ENCODE measurements at regions not wholly inside any gene's neighbourhood (a gene's known extent, or its start where the extent isn't known, plus 50 kb on each side); places are given as distances from the start of the nearest gene placed in this dataset.

GRCh38 chr10:131710142-131710861 lies 190.5 kb upstream of the PPP2R2D start:
- no peak for DNase-seq (ENCODE audit: low spot score)

GRCh38 chr10:131722121-131722520 lies 178.7 kb upstream of the PPP2R2D start:
- no peak for DNase-seq (ENCODE audit: low spot score)

- DNase-seq (ENCODE audit: low spot score), result no peak
Measured at GRCh38 chr10:131722525-131723264, 178.1 kb upstream of the PPP2R2D start.

- DNase-seq (ENCODE audit: low spot score), result no peak
Measured at GRCh38 chr10:131723297-131724168, 177.3 kb upstream of the PPP2R2D start.

- DNase-seq (ENCODE audit: low spot score), result no peak
Measured at GRCh38 chr10:131724169-131724545, 176.7 kb upstream of the PPP2R2D start.

GRCh38 chr10:131724891-131725580 lies 175.8 kb upstream of the PPP2R2D start:
- no peak for DNase-seq (ENCODE audit: low spot score)

GRCh38 chr10:131725581-131726069 lies 175.2 kb upstream of the PPP2R2D start:
- DNase-seq (ENCODE audit: low spot score), result no peak

- no peak for DNase-seq (ENCODE audit: low spot score)
Measured at GRCh38 chr10:131726076-131726880, 174.5 kb upstream of the PPP2R2D start.

GRCh38 chr10:131726967-131727366 lies 173.8 kb upstream of the PPP2R2D start:
- DNase-seq (ENCODE audit: low spot score), result no peak

GRCh38 chr10:131727560-131727959 lies 173.2 kb upstream of the PPP2R2D start:
- no peak for DNase-seq (ENCODE audit: low spot score)

GRCh38 chr10:131728286-131729228 lies 172.3 kb upstream of the PPP2R2D start:
- DNase-seq (ENCODE audit: low spot score), result no peak

GRCh38 chr10:131729361-131729760 lies 171.4 kb upstream of the PPP2R2D start:
- DNase-seq (ENCODE audit: low spot score), result no peak

- DNase-seq (ENCODE audit: low spot score), result no peak
Measured at GRCh38 chr10:131729938-131730660, 170.7 kb upstream of the PPP2R2D start.

- DNase-seq (ENCODE audit: low spot score), result no peak
Measured at GRCh38 chr10:131730771-131731497, 169.9 kb upstream of the PPP2R2D start.

GRCh38 chr10:131731780-131732630 lies 168.8 kb upstream of the PPP2R2D start:
- no peak for DNase-seq (ENCODE audit: low spot score)

- DNase-seq (ENCODE audit: low spot score), result no peak
Measured at GRCh38 chr10:131732631-131733127, 168.1 kb upstream of the PPP2R2D start.

GRCh38 chr10:131733596-131733995 lies 167.2 kb upstream of the PPP2R2D start:
- no peak for DNase-seq (ENCODE audit: low spot score)
